Right renal cortex interstitium (tissue), 3 donors: ENCODE measurements at regions not wholly inside any gene's neighbourhood (a gene's known extent, or its start where the extent isn't known, plus 50 kb on each side); places are given as distances from the start of the nearest gene placed in this dataset.

Experiments
- DNase-seq, 3 donors: peaks; one replicate each; pipeline ENCODE4 v3.0.0-alpha.2; 2013; ENCODE audit warnings: low read depth in 3 of 3, low spot score in 2 of 3

DNA sequence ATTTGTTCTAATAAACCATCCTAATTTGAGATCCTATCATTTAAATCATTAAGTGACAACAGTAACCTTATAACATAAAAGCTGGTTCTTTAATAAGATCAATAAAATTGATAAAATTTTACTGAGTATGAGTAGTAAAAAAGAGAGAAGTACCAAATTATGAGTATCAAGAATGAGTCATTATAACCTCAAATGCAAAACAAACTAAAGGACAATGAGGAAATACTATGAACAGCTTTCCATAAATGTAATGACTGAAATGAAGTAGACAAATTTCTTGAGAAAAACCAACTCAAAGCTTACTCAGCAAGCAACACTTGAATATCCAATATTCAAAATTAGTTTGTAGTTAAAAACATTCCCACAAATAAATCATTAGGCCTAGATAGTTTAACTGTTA is 433.0 kb downstream of the ZEB2 start:
- DNase-seq: no peak

DNA sequence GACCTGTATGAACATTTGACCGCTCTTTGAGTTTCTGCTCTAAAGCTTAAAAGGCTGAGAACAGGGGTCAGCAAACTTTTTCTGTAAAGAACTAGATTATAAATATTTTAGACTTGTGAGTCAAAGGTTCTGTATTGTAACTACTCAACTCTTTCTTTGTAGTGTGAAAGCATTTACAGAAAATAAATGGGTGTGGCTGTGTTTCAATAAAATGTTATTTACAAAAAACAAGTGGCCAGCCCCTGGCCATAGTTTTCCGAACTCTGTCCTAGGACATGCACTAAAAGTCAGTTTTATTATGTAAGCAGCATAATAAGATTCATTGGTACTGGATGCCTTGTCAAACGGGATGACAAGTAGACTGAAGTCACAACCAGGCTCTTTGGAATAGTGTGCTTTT is 434.9 kb downstream of the ZEB2 start:
- no peak for DNase-seq

DNA sequence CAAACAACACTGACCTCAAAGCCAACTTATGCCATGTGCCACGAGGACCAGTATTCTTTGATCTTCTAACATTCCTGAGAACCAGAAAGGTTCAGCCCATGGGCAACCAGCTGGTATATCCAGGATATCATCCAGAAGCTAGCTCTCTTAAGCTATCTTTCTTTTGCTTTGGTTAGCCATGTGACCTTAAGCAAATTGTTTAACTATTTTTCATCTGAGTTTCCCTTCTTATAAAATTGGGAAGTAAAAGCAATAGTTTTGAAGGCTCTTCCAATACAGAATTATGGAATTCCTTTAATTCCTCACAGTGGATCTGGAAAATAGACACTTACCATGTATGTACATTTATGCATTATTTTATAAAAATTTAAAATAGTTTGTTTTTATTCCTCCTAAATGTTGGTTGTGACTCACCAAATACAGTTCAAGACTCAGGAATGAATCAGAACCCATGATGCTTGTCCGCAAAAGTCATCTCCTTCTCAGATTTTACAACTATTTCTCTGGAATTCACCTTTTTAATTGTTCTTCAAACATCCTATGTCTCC is 435.7 kb downstream of the ZEB2 start:
- DNase-seq: no peak

DNA sequence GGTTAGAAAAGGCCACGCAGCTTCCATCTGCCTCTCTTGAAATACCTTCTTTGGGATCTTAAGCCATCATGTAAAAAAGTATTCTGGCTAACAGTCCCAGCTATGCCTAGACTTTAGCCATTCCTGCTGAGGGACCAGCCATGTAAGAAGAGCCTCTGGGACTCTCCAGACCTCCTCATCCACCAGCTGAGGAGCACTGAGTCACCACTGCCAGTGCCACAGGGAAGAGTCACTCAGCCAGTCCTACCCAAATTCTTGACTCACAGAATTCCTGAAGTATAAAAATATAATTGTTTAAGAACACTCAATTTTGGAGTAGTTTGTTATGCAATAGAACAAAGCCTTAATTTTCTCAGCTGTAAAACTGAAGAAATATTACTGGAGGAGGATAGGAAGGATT is 436.7 kb downstream of the ZEB2 start:
- no peak for DNase-seq

DNA sequence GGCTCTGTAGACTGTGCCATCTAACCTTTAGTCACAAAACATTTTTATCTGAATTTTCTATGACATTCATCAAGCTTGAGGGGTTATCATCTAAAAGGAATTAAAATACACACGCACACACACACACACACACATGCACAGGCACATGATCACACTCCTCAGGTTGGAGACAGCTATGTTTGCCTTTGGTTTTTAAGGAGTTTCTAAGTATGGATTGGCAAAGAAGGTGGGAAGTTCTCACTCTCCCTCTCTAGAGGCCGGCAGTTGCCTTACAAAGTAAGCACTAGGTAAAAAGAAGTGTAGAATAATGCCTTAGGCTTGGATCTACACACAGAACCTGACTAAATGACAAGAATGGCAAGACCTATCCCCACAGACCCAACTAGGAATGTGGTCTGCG is 437.1 kb downstream of the ZEB2 start:
- DNase-seq: no peak

DNA sequence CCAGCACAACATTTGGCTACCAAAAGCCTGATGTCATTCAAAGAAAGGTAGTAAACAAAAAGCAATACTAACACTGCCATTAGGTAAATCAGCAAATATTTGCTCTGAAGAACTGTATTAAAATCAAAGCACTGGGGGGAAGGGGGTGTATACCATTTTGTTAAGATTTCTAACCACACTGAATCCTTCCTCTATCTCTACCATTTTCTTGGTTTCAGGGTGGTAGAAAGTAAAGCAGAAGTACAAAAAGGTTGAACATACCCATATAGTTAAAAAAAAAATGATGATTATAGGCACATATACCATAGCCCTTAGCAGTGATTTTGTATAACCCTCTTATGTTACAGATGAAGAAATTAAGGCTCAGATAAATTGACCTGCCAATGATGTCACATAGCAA is 437.6 kb downstream of the ZEB2 start:
- DNase-seq: no peak

DNA sequence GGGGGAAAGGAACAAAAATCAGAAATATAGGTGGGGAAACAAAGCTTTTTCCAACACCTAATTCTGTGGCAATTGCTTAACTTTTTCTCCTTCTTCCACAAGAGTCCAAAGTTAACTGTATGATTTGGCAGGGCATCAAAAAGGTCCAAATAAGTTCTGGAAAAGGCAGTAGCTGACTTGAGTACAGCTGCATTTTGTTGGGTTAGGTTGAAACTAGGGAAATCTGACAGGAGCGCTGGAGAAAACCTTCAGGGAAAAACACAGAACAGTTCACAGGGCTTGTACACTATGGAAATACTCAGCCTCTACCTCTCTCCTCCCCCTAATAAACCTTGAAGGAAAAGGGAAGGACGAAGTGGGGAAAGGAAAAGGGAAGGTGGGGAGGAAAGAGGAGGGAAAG is 438.6 kb downstream of the ZEB2 start:
- no peak for DNase-seq

DNA sequence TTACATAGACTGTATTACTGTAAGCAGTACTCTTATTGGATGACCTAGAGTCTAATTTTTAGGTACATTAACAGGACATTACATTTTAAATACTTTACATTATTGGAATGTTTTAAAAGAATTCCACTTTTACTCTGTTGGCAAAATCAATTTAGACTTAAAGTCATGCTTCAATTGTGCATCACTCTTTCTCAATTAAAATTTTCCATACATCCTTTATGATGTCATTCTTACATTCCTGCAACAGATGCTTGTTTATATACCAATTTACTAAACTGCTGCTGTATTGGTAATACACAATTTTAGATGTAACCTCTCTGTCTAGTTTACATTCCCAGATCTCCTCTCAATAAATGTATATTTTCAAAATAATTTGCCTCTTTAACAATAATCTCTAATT is 440.1 kb downstream of the ZEB2 start:
- no peak for DNase-seq

DNA sequence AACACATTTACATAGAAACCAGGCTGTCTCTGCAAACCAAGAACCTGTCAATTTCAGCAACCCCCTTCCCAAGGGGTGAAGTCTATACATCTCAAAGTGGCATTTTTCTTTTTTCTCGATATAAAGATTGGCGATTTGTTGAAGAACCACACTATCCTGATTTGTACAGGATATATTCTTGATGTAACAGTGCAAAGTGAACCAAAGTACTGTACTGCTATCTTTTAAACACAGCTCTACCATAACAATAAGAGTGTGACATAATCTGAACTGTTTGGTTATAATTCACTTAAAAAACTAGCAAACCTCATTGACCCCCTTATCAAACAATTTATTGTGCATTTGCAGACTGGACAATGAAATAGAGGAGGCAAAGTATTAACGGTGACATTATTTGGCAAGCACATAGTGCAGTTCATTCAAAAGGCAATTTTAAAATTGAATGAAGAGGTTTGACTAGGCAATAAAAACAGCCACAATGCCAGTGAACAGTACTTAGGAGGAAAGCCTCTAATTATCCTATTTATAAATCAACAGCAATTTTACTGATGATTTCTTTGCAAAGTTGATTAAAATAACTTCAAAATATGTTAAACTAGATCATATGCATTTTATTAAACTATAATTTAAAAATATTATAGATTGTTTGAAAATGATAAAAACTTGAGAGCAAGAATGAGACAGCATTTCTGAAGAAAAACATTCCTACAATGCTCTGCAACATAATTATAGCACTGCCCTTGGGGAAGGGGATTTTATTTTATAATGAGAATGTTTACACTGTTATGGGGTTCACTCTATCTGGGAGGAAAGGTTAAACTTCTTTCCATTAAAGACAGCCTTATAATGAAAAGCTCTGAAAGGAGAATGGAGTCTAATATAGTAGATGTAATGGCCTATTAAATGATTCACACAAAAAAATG is 440.9 kb downstream of the ZEB2 start:
- peak in 2 of 3 donors; percentile 33 to 40 for DNase-seq

DNA sequence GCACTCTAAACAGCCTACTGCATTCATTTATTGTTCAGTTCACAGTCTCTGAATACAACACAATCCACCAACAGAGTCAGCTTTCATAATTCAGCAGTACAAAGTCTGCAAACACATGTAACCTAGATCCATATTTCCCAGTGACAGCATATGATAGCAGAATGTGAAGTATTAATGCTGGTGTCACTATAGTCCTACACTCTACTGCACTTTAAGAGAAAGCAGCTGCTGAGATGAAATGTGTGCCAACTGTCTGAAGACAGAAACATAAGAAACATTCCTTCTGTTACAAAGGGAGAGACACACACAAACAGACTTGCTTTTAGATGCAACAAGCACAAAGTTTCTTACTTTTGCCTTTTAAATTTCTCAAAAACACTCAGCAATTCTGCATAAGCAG is 441.8 kb downstream of the ZEB2 start:
- DNase-seq: peak; percentile 41 to 61 (median 52)

DNA sequence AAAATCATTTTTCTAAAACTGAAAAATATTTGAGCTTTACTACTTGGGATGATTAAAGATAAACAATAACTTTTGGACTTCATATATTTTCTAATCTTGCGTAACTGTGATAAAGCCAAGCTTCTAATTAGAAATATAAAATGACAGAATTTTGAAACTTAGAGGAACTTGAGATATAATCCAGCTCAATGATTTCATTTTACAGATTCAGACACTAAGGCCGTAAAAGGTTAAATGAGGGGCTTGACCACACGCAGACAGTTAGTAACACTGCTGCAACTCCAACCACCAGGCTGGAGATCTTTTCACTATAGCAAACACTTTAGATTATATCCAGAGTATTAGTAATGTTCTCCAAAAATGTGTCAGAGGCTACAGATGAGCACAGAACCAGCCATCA is 445.5 kb downstream of the ZEB2 start:
- no peak for DNase-seq

DNA sequence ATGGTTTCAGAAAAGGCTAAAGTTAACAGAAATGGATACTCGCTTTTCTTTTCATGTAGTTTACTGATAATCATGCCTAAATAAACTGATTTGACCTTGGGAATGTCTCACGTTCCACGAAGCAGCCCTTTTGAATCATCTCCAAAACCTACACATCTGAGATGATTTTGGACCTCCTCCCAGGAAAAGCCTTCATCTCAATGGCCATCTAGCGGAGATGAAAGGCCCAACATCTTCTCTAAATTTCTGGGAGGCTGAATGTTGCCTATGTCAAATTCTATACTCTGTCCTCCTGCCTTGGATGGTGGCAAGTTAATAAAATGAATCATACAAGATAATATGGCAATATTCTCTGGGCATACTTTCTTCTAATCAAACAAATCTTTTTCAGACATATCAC is 448.5 kb downstream of the ZEB2 start:
- no peak for DNase-seq

DNA sequence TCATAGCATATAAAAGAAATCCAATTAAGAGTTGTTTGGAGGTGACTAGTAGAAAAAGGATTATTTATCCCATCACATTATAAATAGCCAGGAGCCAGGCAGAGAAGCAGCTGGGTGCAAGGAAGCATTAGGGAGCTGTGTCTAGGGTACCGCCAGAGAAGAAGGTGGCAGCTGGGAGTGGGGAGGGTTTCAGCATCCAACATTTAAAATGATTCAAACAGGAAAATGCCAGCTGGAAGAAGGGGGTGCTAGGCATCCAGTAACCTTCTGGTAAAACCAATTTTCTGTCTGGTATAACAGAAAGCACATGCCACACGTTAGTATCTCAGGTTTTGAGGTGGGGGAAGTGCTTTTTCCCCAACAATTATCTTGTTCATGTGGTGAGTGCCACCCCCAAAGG is 452.4 kb downstream of the ZEB2 start:
- DNase-seq: no peak

DNA sequence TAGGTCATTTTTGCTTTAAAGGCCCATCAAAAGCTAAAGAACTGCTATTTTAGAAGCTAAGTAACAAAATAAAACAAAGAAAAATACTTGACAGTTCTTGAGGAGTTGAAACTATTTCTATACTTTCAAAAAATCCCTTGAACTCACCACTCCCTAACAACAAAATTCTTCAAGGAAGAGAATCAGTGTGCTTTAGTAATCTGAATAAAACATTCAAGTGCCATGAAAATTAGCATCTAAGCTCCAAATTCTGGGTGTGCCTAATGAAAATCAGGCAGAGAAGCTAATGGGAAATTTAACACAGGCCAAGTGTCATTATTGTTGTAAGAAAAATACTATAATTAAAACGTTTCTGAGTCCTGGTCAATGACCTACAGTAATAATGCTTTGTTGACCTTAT is 456.3 kb downstream of the ZEB2 start:
- DNase-seq: no peak

DNA sequence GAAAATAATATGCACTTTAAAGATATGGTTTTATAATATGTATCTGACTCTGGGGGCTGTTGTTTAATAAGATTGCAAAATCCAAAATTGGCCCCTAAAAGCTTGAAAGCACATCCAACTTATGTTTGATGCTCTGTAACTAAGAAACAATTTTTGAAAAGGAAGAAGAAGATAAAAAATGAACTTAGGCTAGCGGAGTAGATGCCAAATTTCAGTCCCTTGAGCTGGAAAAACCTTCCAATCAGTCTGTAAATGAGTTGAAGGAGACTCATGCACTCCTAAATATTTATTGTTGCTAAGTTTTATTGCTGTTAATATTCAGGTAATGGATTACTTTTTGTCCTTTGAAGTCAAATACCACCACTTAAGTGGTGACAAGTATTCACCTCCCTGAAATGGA is 465.0 kb downstream of the ZEB2 start:
- no peak for DNase-seq

DNA sequence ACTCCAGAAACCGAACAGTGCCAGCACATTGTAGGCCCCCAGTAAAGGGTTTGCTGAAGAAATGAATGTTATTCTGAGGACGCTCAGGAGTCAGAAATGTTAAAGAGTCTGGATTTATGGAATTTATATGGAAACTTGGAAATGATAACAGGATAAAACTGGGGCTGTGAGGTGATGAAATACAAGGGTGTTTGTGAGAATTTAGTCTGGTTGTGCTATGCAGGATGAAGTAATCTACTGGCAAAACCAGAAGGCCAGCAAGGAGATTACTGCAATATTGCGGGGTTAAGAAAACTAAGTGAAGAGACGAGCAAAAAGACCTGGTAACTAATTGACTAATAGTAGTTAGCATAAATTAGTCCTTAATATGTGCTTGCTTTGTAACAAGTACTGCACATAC is 467.8 kb downstream of the ZEB2 start:
- DNase-seq: no peak

DNA sequence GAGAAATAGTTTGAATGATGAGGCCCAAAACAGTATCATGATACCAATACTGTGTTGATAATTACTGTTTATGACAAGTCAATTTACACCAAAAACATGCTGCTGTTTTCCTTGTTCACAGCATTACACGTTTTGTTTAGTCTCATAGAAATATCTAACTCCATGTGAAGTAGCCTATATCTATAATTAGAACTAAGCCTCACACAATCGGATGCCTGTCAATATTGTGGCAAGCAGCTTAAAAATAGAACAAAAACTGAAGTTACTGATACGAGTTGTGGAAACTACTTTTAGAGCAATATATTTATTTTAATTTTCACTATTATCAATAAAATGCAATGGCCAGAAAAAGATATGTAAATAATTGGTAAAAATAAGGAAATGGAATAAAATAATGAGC is 470.8 kb downstream of the ZEB2 start:
- no peak for DNase-seq

DNA sequence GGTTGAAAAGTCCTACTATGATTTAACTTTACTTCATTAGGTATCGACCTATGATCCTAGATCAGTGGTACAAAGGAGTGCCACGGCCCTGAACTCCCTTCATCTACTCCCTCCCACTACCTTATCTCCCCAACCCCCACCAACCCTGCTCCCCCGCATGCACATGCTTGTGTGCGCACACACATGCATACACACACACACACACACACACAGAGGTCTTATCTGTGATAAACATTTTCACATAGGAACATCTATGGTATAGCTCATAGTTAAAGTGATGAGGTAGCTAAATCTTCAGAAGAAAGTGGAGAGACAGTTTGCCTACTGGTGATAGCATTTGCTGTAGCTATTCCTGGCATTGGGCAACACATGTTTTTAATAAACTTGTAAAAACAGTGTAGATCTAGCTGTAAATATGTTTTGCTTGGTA is 471.3 kb downstream of the ZEB2 start:
- DNase-seq: no peak

DNA sequence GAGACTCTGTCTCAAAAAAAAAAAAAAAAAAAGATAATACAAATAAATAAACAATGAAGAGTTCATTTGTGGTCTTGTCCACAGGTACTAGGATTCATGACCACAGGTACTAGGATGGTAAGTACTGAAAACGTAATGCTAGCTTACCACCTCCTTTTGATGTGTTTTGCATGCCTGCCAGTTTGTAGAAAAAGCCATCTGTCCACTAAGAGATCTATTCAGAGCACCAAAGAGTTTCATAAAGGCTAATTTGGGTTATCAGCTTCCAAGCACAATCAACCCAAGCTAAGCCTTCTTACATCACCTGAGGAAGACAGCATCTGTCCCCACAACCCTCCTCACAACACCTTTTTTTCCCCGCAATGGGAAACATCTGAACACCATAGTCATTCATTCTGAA is 477.2 kb downstream of the ZEB2 start:
- DNase-seq: no peak

DNA sequence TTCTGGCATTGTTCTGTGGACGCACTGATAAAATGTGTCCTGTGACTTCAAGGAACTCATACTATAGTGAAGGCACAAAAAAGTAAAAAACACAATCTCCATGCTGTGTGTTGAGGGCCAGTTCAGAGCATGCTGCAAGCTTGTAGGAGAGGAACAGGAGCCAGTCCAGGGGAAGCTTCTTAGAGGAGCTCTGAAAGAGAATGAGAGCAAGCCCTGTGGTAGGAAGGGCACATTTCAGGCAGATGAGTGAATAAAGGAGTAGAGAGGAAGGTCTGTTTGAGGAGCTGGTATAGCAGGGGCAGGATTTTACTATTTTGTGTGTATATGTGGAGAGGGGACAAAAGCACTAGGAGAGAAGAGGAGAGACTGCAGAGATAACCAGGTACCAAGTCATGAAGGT is 478.3 kb downstream of the ZEB2 start:
- no peak for DNase-seq

DNA sequence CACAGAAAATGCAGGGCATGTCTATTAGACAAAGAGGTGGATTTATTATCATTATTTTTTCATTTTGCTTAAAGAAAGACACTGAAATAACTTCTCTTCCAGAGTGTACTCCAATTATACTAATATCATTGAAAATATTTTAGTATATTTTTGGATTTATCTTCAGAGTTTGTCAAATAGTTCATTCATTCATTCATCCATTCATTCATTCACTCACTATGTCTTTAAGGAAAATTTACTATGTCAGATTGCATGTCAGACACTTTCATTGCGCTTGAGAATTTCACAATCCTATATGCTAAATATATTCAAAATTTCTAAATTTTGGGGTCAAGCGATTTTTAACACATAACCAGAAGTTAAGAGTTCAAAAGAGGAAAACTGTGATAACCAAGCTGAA is 479.1 kb downstream of the ZEB2 start:
- no peak for DNase-seq

DNA sequence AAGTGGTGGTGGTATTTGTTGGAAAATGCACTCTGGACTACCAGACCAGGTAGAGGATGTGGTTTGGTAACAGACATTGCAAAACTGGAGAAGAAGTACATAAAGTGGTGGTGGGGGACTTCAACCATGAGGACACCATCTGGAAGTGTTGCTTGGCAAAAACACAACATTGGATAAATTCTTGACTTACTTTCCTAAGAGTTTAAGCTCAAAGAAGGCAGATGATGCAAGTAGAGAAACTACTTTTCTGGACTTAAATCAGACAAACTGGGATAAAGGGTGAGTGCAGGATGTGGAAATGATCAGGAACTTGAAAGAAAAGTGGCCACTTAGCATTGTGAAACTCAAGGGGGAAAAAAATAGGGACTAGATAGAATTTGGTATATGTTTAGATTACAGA is 487.4 kb downstream of the ZEB2 start:
- DNase-seq: no peak

DNA sequence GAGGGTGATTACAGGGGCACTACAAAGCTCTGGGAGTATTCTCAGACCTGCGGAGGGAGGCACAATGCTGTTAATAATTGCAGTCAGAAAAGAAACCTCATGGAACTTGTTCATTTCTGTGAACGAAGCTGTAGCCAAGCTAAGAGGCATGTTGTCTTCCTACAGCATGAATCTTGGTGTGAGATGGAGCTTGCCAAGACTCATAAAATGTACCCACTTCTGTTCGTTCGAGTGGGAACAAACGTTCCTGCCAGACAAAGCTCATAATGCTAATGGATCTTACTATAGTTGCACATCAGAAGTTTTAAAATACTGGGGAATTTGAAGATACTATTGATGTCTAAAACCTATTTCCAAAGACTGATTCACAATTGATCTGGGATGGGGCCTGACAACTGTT is 489.1 kb downstream of the ZEB2 start:
- DNase-seq: no peak
